GM21360 (cell line): ENCODE measurements at regions not wholly inside any gene's neighbourhood (a gene's known extent, or its start where the extent isn't known, plus 50 kb on each side); places are given as distances from the start of the nearest gene placed in this dataset.

Experiments
- ATAC-seq: cut with Tn5 transposase; IDR thresholded peaks from one replicate; pipeline ENCODE4 v1.9.1; 2021; ENCODE audit warnings: mild to moderate bottlenecking, moderate library complexity; ENCODE audit not compliant: unreplicated experiment

GRCh38 chr2:117700471-117700870 is 114.0 kb upstream of the DDX18 start:
- no peak for ATAC-seq

- ATAC-seq, result no peak
Measured at GRCh38 chr2:117701365-117701764, 113.1 kb upstream of the DDX18 start.

- no peak for ATAC-seq
Measured at GRCh38 chr2:117702098-117702497, 112.4 kb upstream of the DDX18 start.

GRCh38 chr2:117703858-117704257 is 110.6 kb upstream of the DDX18 start:
- ATAC-seq, result no peak

GRCh38 chr2:117704818-117705217 is 109.7 kb upstream of the DDX18 start:
- ATAC-seq, result no peak

- no peak for ATAC-seq
Measured at GRCh38 chr2:117707874-117708273, 106.6 kb upstream of the DDX18 start.

GRCh38 chr2:117712684-117713083 is 101.8 kb upstream of the DDX18 start:
- no peak for ATAC-seq

- no peak for ATAC-seq
Measured at GRCh38 chr2:117714110-117714509, 100.4 kb upstream of the DDX18 start.

- ATAC-seq, result no peak
Measured at GRCh38 chr2:117714745-117715417, 99.6 kb upstream of the DDX18 start.

GRCh38 chr2:117716505-117716904 is 98.0 kb upstream of the DDX18 start:
- ATAC-seq, result no peak

- ATAC-seq, result no peak
Measured at GRCh38 chr2:117717072-117717471, 97.4 kb upstream of the DDX18 start.

- ATAC-seq, result no peak
Measured at GRCh38 chr2:117718048-117718447, 96.4 kb upstream of the DDX18 start.

GRCh38 chr2:117720765-117721164 is 93.7 kb upstream of the DDX18 start:
- no peak for ATAC-seq

GRCh38 chr2:117723483-117723882 is 91.0 kb upstream of the DDX18 start:
- ATAC-seq, result no peak

- no peak for ATAC-seq
Measured at GRCh38 chr2:117723888-117724434, 90.5 kb upstream of the DDX18 start.

GRCh38 chr2:117726747-117727146 is 87.7 kb upstream of the DDX18 start:
- no peak for ATAC-seq

- ATAC-seq, result no peak
Measured at GRCh38 chr2:117737846-117738245, 76.6 kb upstream of the DDX18 start.

GRCh38 chr2:117738991-117739839 is 75.3 kb upstream of the DDX18 start:
- ATAC-seq, result no peak

GRCh38 chr2:117745537-117745936 is 69.0 kb upstream of the DDX18 start:
- ATAC-seq, result no peak

- no peak for ATAC-seq
Measured at GRCh38 chr2:117755768-117756167, 58.7 kb upstream of the DDX18 start.

GRCh38 chr2:117760916-117761315 is 53.6 kb upstream of the DDX18 start:
- no peak for ATAC-seq

GRCh38 chr2:117762454-117762853 is 52.0 kb upstream of the DDX18 start:
- ATAC-seq, result no peak
